ENCODE measurements at regions not wholly inside any gene's neighbourhood (a gene's known extent, or its start where the extent isn't known, plus 50 kb on each side); places are given as distances from the start of the nearest gene placed in this dataset.

- TF ChIP-seq EZH2 (IDR thresholded peaks at IDR 0.05; ENCODE audit: insufficient read depth, poor library complexity, severe bottlenecking) (no peak), EZH2phosphoT487 (IDR thresholded peaks at IDR 0.05; ENCODE audit: insufficient read depth, low read depth) (no peak)
Measured at GRCh38 chr16:58960484-58960883, 226.4 kb upstream of the GOT2 start.
